ENCODE measurements at regions not wholly inside any gene's neighbourhood (a gene's known extent, or its start where the extent isn't known, plus 50 kb on each side); places are given as distances from the start of the nearest gene placed in this dataset.
"Not testable (repeated sequence)": the region's sequence is repeated elsewhere in the genome, so short reads cannot be mapped to it uniquely, and the experiment has no call there.

DNA sequence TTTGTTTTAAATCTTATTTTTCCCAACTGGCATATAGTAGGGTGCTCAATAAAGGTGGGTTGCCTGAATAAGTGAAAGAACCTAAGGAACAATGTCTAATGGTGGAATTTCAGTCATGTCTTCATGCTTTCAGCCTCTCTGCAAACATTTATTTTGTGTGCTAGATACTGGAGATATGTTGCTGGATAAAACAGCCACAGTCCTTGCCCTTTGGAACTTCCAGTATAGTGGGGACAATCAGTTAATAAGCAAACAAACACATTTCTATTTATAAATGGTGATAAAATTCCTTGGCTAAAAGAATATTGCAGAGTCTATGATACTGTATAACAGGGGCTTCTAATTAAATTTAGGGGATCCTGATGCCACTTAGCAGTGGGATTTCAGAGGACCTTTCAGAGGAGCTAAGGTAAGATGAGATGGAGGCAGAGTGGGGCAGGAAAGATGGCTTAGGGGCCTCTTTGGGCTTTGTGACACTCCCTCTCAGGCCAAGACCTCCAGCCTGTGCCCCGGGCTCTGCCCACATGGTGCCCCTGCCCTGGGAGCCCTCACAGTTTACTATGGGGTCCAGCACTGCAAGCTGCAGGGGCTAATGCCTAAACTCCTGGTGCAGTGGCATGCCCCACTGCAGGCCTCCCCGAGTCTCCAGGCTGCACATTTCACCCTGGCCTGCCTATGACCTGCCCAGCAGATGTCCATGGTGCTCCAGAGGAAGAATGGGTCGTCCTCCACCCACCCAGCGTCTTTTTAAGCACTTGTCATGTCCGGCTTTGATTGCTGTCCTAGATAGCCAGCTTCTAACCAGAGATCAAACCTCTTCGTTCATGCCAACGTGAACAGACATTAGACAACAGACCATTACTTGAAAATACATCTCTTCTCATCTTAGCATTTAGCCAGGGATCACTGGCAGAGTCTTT lies 61.6 kb upstream of the PRR23C start:
- 83% methylated on average over 7 of the region's 7 CpGs for WGBS
- no peaks in the 10 kb centered on the region for H3K9me3 ChIP-seq (ENCODE audit: control insufficient read depth in 2 of 2, insufficient read depth in 1 of 2, low read length in 1 of 2)
- no peaks in the 10 kb centered on the region for H3K36me3 ChIP-seq (ENCODE audit: control insufficient read depth in 2 of 2, insufficient read depth in 2 of 2, low read length in 1 of 2)
- peaks cover 0 to 2% of the 10 kb centered on the region in 2 donors for H3K4me1 ChIP-seq (ENCODE audit: control insufficient read depth in 2 of 2, insufficient read depth in 2 of 2, low read length in 2 of 2)
- DNase-seq (ENCODE audit: low read depth in 6 of 9, low spot score in 9 of 9): no peak
- no peaks in the 10 kb centered on the region for H3K27me3 ChIP-seq (ENCODE audit: control insufficient read depth in 2 of 2, insufficient read depth in 1 of 2, low read length in 1 of 2)
- H3K4me3 ChIP-seq (ENCODE audit: low read length in 2 of 2): no peak overlapping the region
- no peak overlapping the region for H3K27ac ChIP-seq (ENCODE audit: low read depth in 1 of 2, low read length in 1 of 2)

GRCh38 chr3:139107424-139108252 lies 62.9 kb upstream of the PRR23C start:
- no peak overlapping the region for H3K4me3 ChIP-seq (ENCODE audit: low read length in 2 of 2)
- WGBS: 93% methylated on average over 13 of the region's 13 CpGs
- no peak overlapping the region for H3K27ac ChIP-seq (ENCODE audit: low read depth in 1 of 2, low read length in 1 of 2)
- no peaks in the 10 kb centered on the region for H3K36me3 ChIP-seq (ENCODE audit: control insufficient read depth in 2 of 2, insufficient read depth in 2 of 2, low read length in 1 of 2)
- peaks cover 0 to 2% of the 10 kb centered on the region in 2 donors for H3K4me1 ChIP-seq (ENCODE audit: control insufficient read depth in 2 of 2, insufficient read depth in 2 of 2, low read length in 2 of 2)
- H3K27me3 ChIP-seq (ENCODE audit: control insufficient read depth in 2 of 2, insufficient read depth in 1 of 2, low read length in 1 of 2): peaks cover 0 to 4% of the 10 kb centered on the region in 2 donors
- DNase-seq (ENCODE audit: low read depth in 6 of 9, low spot score in 9 of 9): no peak
- no peaks in the 10 kb centered on the region for H3K9me3 ChIP-seq (ENCODE audit: control insufficient read depth in 2 of 2, insufficient read depth in 1 of 2, low read length in 1 of 2)

GRCh38 chr3:139108253-139108969 lies 63.7 kb upstream of the PRR23C start:
- H3K9me3 ChIP-seq (ENCODE audit: control insufficient read depth in 2 of 2, insufficient read depth in 1 of 2, low read length in 1 of 2): no peaks in the 10 kb centered on the region
- no peak for DNase-seq (ENCODE audit: low read depth in 6 of 9, low spot score in 9 of 9)

GRCh38 chr3:139109271-139109670 lies 64.6 kb upstream of the PRR23C start:
- DNase-seq (ENCODE audit: low read depth in 6 of 9, low spot score in 9 of 9): no peak
- Histone ChIP-seq H3K4me1 (ENCODE audit: control insufficient read depth in 2 of 2, insufficient read depth in 2 of 2, low read length in 2 of 2) (peaks cover 0 to 2% of the 10 kb centered on the region in 2 donors), H3K27ac (ENCODE audit: low read depth in 1 of 2, low read length in 1 of 2) (no peak overlapping the region), H3K27me3 (ENCODE audit: control insufficient read depth in 2 of 2, insufficient read depth in 1 of 2, low read length in 1 of 2) (peaks cover 0 to 4% of the 10 kb centered on the region in 2 donors), H3K36me3 (ENCODE audit: control insufficient read depth in 2 of 2, insufficient read depth in 2 of 2, low read length in 1 of 2) (no peaks in the 10 kb centered on the region), H3K9me3 (ENCODE audit: control insufficient read depth in 2 of 2, insufficient read depth in 1 of 2, low read length in 1 of 2) (no peaks in the 10 kb centered on the region), H3K4me3 (ENCODE audit: low read length in 2 of 2) (no peak overlapping the region)
- WGBS: 92% methylated on average over 5 of the region's 5 CpGs

More at GRCh38 chr3:139108253-139108969, 63.7 kb upstream of the PRR23C start:
- Histone ChIP-seq H3K4me1 (ENCODE audit: control insufficient read depth in 2 of 2, insufficient read depth in 2 of 2, low read length in 2 of 2) (peaks cover 0 to 2% of the 10 kb centered on the region in 2 donors), H3K4me3 (ENCODE audit: low read length in 2 of 2) (no peak overlapping the region), H3K27me3 (ENCODE audit: control insufficient read depth in 2 of 2, insufficient read depth in 1 of 2, low read length in 1 of 2) (peaks cover 0 to 4% of the 10 kb centered on the region in 2 donors), H3K27ac (ENCODE audit: low read depth in 1 of 2, low read length in 1 of 2) (no peak overlapping the region), H3K36me3 (ENCODE audit: control insufficient read depth in 2 of 2, insufficient read depth in 2 of 2, low read length in 1 of 2) (no peaks in the 10 kb centered on the region)
- WGBS: 95% methylated on average over 4 of the region's 4 CpGs

- Histone ChIP-seq H3K4me1 (ENCODE audit: control insufficient read depth in 2 of 2, insufficient read depth in 2 of 2, low read length in 2 of 2) (peaks cover 0 to 2% of the 10 kb centered on the region in 2 donors), H3K36me3 (ENCODE audit: control insufficient read depth in 2 of 2, insufficient read depth in 2 of 2, low read length in 1 of 2) (no peaks in the 10 kb centered on the region), H3K27me3 (ENCODE audit: control insufficient read depth in 2 of 2, insufficient read depth in 1 of 2, low read length in 1 of 2) (peaks cover 0 to 4% of the 10 kb centered on the region in 2 donors), H3K4me3 (ENCODE audit: low read length in 2 of 2) (no peak overlapping the region), H3K27ac (ENCODE audit: low read depth in 1 of 2, low read length in 1 of 2) (no peak overlapping the region), H3K9me3 (ENCODE audit: control insufficient read depth in 2 of 2, insufficient read depth in 1 of 2, low read length in 1 of 2) (no peaks in the 10 kb centered on the region)
- WGBS: 62% methylated on average over 10 of the region's 10 CpGs
- no peak for DNase-seq (ENCODE audit: low read depth in 6 of 9, low spot score in 9 of 9)
These were observed 65.6 kb upstream of the PRR23C start for GRCh38 chr3:139110072-139110830.

- H3K27ac ChIP-seq (ENCODE audit: low read depth in 1 of 2, low read length in 1 of 2); H3K9me3 ChIP-seq (ENCODE audit: control insufficient read depth in 2 of 2, insufficient read depth in 1 of 2, low read length in 1 of 2): not testable (repeated sequence)
- 74% methylated on average over 2 of the region's 2 CpGs for WGBS
These were observed 66.2 kb upstream of the PRR23C start for GRCh38 chr3:139110929-139111328.

DNA sequence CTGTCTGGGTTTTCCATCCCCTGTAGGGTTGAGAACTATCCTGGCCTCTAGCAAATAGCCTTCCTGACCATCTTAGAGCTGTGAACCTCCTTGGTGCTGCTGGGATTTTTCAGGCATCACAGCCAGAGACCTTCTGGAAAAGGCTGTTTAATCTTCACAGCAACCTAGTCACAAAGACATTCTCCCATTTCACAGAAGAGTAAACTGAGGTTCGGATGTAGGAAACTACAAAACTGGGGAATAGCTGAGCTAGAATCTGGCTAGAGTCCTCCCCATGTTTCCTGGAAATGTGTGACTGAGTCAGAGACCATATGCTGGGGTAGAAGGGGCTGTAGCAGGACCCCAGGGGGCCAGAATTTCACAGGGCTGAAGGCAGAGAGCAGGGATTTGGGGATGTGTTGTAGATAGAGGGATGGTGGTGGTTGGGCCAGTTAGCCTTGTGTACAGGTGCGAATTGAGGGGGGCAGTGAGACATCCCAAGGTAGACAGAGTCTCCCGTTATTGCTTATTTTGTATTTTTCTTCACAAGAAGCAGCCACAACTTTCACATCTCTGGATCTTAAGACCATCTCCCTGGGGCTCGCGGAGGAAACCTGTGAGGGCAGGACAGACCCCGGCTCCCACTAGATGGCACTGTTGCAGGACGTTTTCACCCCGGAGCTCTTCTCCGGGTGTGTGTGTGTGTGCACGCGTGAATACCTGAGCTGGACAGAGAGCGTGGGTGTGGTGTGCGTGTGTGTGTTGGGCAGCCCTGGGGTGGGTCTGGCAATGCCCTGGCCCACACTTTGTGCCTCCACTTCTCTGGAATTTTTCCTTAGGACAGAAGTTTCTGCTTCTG lies 66.9 kb upstream of the PRR23C start:
- Histone ChIP-seq H3K27ac (ENCODE audit: low read depth in 1 of 2, low read length in 1 of 2) (no peak overlapping the region), H3K36me3 (ENCODE audit: control insufficient read depth in 2 of 2, insufficient read depth in 2 of 2, low read length in 1 of 2) (no peaks in the 10 kb centered on the region), H3K27me3 (ENCODE audit: control insufficient read depth in 2 of 2, insufficient read depth in 1 of 2, low read length in 1 of 2) (peaks cover 0 to 4% of the 10 kb centered on the region in 2 donors), H3K4me3 (ENCODE audit: low read length in 2 of 2) (no peak overlapping the region), H3K4me1 (ENCODE audit: control insufficient read depth in 2 of 2, insufficient read depth in 2 of 2, low read length in 2 of 2) (peaks cover 0 to 2% of the 10 kb centered on the region in 2 donors), H3K9me3 (ENCODE audit: control insufficient read depth in 2 of 2, insufficient read depth in 1 of 2, low read length in 1 of 2) (no peaks in the 10 kb centered on the region)
- 10% methylated on average over 13 of the region's 13 CpGs for WGBS
- DNase-seq (ENCODE audit: low read depth in 6 of 9, low spot score in 9 of 9): peak in 6 of 9 donors; percentile 23 to 66 (median 42)

More at GRCh38 chr3:139110929-139111328, 66.2 kb upstream of the PRR23C start:
- not testable (repeated sequence) for H3K36me3 ChIP-seq (ENCODE audit: control insufficient read depth in 2 of 2, insufficient read depth in 2 of 2, low read length in 1 of 2); H3K27me3 ChIP-seq (ENCODE audit: control insufficient read depth in 2 of 2, insufficient read depth in 1 of 2, low read length in 1 of 2); H3K4me3 ChIP-seq (ENCODE audit: low read length in 2 of 2); DNase-seq (ENCODE audit: low read depth in 6 of 9, low spot score in 9 of 9); H3K4me1 ChIP-seq (ENCODE audit: control insufficient read depth in 2 of 2, insufficient read depth in 2 of 2, low read length in 2 of 2)

DNA sequence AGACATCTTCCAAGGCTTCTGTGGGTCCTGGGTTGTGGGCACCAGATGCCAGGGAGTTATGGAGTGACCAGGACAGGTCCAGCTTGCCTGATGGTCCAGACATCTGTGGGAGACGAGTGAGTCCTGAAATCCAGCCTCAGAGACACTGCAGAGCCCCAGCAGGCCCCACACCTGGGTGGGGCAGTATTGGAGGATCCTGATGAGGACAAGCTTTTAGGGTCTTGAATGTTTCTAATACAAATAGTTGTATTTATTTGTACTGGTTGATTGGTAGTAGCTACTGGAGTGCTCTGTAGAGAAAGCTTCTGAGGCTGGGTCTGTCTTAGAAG lies 67.5 kb upstream of the PRR23C start:
- H3K27me3 ChIP-seq (ENCODE audit: control insufficient read depth in 2 of 2, insufficient read depth in 1 of 2, low read length in 1 of 2): peaks cover 0 to 4% of the 10 kb centered on the region in 2 donors
- no peaks in the 10 kb centered on the region for H3K9me3 ChIP-seq (ENCODE audit: control insufficient read depth in 2 of 2, insufficient read depth in 1 of 2, low read length in 1 of 2)
- H3K36me3 ChIP-seq (ENCODE audit: control insufficient read depth in 2 of 2, insufficient read depth in 2 of 2, low read length in 1 of 2): no peaks in the 10 kb centered on the region
- 4% methylated on average over 1 of the region's 1 CpG for WGBS
- DNase-seq (ENCODE audit: low read depth in 6 of 9, low spot score in 9 of 9): no peak
- peaks cover 0 to 2% of the 10 kb centered on the region in 2 donors for H3K4me1 ChIP-seq (ENCODE audit: control insufficient read depth in 2 of 2, insufficient read depth in 2 of 2, low read length in 2 of 2)
- no peak overlapping the region for H3K4me3 ChIP-seq (ENCODE audit: low read length in 2 of 2)
- no peak overlapping the region for H3K27ac ChIP-seq (ENCODE audit: low read depth in 1 of 2, low read length in 1 of 2)
